Ishikawa (cell line): ENCODE measurements at regions not wholly inside any gene's neighbourhood (a gene's known extent, or its start where the extent isn't known, plus 50 kb on each side); places are given as distances from the start of the nearest gene placed in this dataset.

Experiments
- CEBPB ChIP-seq: IDR thresholded peaks from 2 replicates; pipeline ENCODE4 v1.6.1; 2012
- CREB1 ChIP-seq: IDR thresholded peaks from 2 replicates; pipeline ENCODE4 v1.6.1; 2012; ENCODE audit warnings: low read depth
- EGR1 ChIP-seq: IDR thresholded peaks from 2 replicates; pipeline ENCODE4 v1.6.1; 2012
- EP300 ChIP-seq: IDR thresholded peaks from 2 replicates; pipeline ENCODE4 v1.6.1; 2012; ENCODE audit warnings: borderline replicate concordance
- FOXM1 ChIP-seq: IDR thresholded peaks from 2 replicates; pipeline ENCODE4 v1.6.1; 2012; ENCODE audit warnings: low read depth, borderline replicate concordance
- RAD21 ChIP-seq: IDR thresholded peaks from 2 replicates; pipeline ENCODE4 v1.6.1; 2012; ENCODE audit warnings: low read depth
- TAF1 ChIP-seq: IDR thresholded peaks from 2 replicates; pipeline ENCODE4 v1.6.1; 2012; ENCODE audit warnings: low read depth, mild to moderate bottlenecking
- TCF12 ChIP-seq: IDR thresholded peaks from 2 replicates; pipeline ENCODE4 v1.6.1; 2012; ENCODE audit warnings: low read depth
- TEAD4 ChIP-seq: IDR thresholded peaks from 2 replicates; pipeline ENCODE4 v1.6.1; 2012
- YY1 ChIP-seq: IDR thresholded peaks from 2 replicates; pipeline ENCODE4 v1.6.1; 2012; ENCODE audit warnings: low read depth
- ZBTB7A ChIP-seq: IDR thresholded peaks from 2 replicates; pipeline ENCODE4 v1.6.1; 2012; ENCODE audit warnings: low read depth
- TF ChIP-seq, protein P1 (sequence below): IDR thresholded peaks from 2 replicates; pipeline ENCODE4 v1.6.1; 2012; ENCODE audit warnings: low read depth, mild to moderate bottlenecking
- TF ChIP-seq, protein P2 (sequence below): IDR thresholded peaks from 2 replicates; pipeline ENCODE4 v1.6.1; 2012
- TF ChIP-seq, protein P3 (sequence below): IDR thresholded peaks from 2 replicates; pipeline ENCODE4 v1.6.1; 2012

DNA sequence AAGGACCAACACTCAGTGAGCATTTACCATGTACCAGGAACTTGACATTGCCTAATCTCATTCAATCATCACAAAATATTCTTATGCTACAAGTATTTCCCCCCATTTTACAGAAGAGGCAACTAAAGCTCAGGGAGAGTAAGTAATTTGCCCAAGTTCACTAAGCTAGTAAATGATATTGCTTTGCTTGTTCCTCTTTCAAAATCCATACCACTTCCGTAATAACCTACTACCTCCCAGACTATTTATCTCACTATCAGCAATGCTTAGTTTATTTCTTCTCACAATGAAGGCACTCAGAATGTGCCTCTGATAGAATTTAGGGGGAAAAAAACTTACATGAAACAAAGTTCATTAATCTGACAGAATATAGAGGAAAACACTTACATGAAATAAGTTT, 1070.9 kb upstream of the FANCL start:
- no peak for TF ChIP-seq RAD21
- TF ChIP-seq TCF12: no peak
- TF ChIP-seq FOXM1: no peak
- no peak for TF ChIP-seq CEBPB
- no peak for TF ChIP-seq TEAD4
- no peak for TF ChIP-seq EP300
- TF ChIP-seq CREB1: no peak
- TF ChIP-seq, protein P1, sequence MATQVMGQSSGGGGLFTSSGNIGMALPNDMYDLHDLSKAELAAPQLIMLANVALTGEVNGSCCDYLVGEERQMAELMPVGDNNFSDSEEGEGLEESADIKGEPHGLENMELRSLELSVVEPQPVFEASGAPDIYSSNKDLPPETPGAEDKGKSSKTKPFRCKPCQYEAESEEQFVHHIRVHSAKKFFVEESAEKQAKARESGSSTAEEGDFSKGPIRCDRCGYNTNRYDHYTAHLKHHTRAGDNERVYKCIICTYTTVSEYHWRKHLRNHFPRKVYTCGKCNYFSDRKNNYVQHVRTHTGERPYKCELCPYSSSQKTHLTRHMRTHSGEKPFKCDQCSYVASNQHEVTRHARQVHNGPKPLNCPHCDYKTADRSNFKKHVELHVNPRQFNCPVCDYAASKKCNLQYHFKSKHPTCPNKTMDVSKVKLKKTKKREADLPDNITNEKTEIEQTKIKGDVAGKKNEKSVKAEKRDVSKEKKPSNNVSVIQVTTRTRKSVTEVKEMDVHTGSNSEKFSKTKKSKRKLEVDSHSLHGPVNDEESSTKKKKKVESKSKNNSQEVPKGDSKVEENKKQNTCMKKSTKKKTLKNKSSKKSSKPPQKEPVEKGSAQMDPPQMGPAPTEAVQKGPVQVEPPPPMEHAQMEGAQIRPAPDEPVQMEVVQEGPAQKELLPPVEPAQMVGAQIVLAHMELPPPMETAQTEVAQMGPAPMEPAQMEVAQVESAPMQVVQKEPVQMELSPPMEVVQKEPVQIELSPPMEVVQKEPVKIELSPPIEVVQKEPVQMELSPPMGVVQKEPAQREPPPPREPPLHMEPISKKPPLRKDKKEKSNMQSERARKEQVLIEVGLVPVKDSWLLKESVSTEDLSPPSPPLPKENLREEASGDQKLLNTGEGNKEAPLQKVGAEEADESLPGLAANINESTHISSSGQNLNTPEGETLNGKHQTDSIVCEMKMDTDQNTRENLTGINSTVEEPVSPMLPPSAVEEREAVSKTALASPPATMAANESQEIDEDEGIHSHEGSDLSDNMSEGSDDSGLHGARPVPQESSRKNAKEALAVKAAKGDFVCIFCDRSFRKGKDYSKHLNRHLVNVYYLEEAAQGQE: no peak
- TF ChIP-seq, protein P2, sequence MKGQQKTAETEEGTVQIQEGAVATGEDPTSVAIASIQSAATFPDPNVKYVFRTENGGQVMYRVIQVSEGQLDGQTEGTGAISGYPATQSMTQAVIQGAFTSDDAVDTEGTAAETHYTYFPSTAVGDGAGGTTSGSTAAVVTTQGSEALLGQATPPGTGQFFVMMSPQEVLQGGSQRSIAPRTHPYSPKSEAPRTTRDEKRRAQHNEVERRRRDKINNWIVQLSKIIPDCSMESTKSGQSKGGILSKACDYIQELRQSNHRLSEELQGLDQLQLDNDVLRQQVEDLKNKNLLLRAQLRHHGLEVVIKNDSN: no peak
- TF ChIP-seq ZBTB7A: no peak
- TF ChIP-seq, protein P3, sequence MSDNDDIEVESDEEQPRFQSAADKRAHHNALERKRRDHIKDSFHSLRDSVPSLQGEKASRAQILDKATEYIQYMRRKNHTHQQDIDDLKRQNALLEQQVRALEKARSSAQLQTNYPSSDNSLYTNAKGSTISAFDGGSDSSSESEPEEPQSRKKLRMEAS: no peak
- no peak for TF ChIP-seq TAF1
- no peak for TF ChIP-seq EGR1
- TF ChIP-seq YY1: no peak
